ENCODE measurements at regions not wholly inside any gene's neighbourhood (a gene's known extent, or its start where the extent isn't known, plus 50 kb on each side); places are given as distances from the start of the nearest gene placed in this dataset.

DNA sequence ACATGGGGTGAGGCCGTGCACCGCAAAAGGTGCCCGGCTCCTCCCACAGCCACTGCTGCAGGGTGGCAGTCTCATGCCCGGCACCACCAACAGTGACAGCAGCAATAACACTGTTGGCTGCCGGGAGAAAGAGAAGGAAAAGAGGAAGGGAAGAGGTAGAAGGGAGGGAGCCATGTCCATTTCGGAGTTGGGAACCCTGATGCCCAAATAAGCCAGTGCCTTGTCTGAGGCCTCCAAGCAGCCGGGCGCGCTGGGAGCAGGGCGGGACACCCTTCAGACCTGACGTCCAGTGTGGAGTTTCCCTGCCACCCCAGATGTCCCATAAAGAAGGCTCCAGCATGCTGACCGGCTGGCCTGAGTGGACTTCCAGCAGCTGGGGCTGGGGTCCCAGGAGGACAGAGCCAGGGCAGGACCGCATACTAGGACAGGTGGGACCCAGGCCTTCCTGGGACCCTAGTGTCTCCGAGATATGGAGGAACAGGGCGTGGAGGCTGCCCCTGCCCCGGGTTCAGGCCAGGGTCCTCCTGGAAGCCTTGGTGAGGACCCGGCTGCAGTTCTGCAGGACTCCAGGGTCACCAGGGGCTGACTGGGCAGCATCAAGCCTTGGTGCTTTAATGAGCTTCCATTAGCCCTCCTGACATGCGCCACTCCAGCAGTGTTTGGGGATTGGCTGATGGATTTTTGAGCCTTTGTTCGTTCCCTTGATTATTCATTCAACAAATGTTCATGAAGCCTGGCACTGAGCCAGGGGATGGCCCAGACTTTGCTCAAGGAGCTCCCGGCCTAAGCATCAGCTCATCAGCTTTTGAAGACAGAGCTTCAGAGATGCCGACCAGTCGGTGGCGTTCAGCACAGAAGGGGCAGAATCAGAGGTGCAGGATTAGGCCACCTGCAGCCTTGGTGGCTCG is 223.6 kb upstream of the CIBAR2 start:
- no peak overlapping the region for H3K4me3 ChIP-seq (ENCODE audit: low read depth in 2 of 2, low read length in 2 of 2)

More for the DNA sequence above, 223.6 kb upstream of the CIBAR2 start:
- DNase-seq (ENCODE audit: low read depth, low spot score), result no peak
- H3K36me3 ChIP-seq (ENCODE audit: control insufficient read depth, insufficient read depth, low read length), result no peaks in the 10 kb centered on the region
- peaks cover 21% of the 10 kb centered on the region for H3K4me1 ChIP-seq (ENCODE audit: control insufficient read depth, insufficient read depth, low read length)
- TF ChIP-seq SIN3A (IDR thresholded peaks at IDR 0.05; ENCODE audit: borderline replicate concordance, insufficient read depth, low read depth, low read length) (no peak), CTCF (IDR thresholded peaks at IDR 0.05) (no peak), POLR2AphosphoS5 (IDR thresholded peaks at IDR 0.05; ENCODE audit: low read depth, low read length) (no peak), REST (IDR thresholded peaks at IDR 0.05; ENCODE audit: insufficient read depth in 1 of 2, low read depth in 2 of 2, low read length in 1 of 2) (no peak), TCF7L2 (IDR thresholded peaks at IDR 0.05; ENCODE audit: low read depth, low read length) (no peak)
- intact Hi-C loops (cut with micrococcal nuclease; ENCODE audit: unreplicated experiment), result no loop called here
- peak overlapping the region; percentile 36; the same call in 1 of the 2 replicates for H3K27ac ChIP-seq (ENCODE audit: low read length)
- H3K27me3 ChIP-seq (ENCODE audit: control insufficient read depth, insufficient read depth, low read length), result no peaks in the 10 kb centered on the region
- ATAC-seq, result 0 out of 2 replicates have a peak, but pooled peaks have one; percentile 14
- H3K9me3 ChIP-seq (ENCODE audit: control insufficient read depth, insufficient read depth, low read depth, low read length), result no peaks in the 10 kb centered on the region
- BruUV-seq (replicated peaks), result no TSS peak
- CTCF ChIA-PET, result no interaction called here
- in situ Hi-C loops (cut with HindIII; ENCODE audit: low pct_unique_long_range_greater_than_20kb, low sequenced_read_pairs), result no loop called here
- POLR2A ChIA-PET, result no interaction called here
